ENCODE measurements at regions not wholly inside any gene's neighbourhood (a gene's known extent, or its start where the extent isn't known, plus 50 kb on each side); places are given as distances from the start of the nearest gene placed in this dataset.

DNA sequence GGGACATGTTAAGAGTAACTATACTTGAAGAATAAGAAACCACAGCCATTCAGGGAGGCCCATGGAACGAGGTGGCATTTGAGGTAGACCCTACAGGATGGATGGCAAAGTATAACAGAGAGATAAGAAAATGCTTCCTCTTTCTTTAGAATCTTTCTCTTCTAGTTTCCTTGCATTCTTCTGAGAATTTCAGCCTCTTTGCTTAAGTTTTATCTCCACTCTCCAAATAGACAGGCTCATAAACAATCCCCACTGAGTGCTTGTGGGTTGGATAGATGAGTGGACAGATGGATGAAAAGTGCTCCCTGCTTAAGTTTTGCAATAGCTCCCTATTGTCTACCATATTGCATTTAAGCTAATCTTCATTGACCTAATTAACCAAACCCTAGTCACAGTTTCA lies 103.7 kb downstream of the MEX3B start (continued):
- TF ChIP-seq ZNF586 (CRISPR knock-in tag; conservative IDR thresholded peaks at IDR 0.05), result no peak
- peak; percentile 55; the same call in 1 of the 2 replicates for TF ChIP-seq ZNF263 (CRISPR knock-in tag; IDR thresholded peaks at IDR 0.05; ENCODE audit: borderline replicate concordance)
- TF ChIP-seq ZNF431 (CRISPR knock-in tag; IDR thresholded peaks at IDR 0.05), result no peak
- TF ChIP-seq ZC3H8 (IDR thresholded peaks at IDR 0.05), result no peak
- TF ChIP-seq, protein P1, sequence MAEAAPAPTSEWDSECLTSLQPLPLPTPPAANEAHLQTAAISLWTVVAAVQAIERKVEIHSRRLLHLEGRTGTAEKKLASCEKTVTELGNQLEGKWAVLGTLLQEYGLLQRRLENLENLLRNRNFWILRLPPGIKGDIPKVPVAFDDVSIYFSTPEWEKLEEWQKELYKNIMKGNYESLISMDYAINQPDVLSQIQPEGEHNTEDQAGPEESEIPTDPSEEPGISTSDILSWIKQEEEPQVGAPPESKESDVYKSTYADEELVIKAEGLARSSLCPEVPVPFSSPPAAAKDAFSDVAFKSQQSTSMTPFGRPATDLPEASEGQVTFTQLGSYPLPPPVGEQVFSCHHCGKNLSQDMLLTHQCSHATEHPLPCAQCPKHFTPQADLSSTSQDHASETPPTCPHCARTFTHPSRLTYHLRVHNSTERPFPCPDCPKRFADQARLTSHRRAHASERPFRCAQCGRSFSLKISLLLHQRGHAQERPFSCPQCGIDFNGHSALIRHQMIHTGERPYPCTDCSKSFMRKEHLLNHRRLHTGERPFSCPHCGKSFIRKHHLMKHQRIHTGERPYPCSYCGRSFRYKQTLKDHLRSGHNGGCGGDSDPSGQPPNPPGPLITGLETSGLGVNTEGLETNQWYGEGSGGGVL (CRISPR knock-in tag; IDR thresholded peaks at IDR 0.05), result no peak
- TF ChIP-seq MTA1 (IDR thresholded peaks at IDR 0.05; ENCODE audit: borderline replicate concordance), result 0 out of 2 replicates have a peak, but pooled peaks have one; percentile 29
- TF ChIP-seq, protein P2, sequence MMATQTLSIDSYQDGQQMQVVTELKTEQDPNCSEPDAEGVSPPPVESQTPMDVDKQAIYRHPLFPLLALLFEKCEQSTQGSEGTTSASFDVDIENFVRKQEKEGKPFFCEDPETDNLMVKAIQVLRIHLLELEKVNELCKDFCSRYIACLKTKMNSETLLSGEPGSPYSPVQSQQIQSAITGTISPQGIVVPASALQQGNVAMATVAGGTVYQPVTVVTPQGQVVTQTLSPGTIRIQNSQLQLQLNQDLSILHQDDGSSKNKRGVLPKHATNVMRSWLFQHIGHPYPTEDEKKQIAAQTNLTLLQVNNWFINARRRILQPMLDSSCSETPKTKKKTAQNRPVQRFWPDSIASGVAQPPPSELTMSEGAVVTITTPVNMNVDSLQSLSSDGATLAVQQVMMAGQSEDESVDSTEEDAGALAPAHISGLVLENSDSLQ (IDR thresholded peaks at IDR 0.05), result peak; percentile 63
- peak; percentile 93 for TF ChIP-seq TCF3 (CRISPR knock-in tag; IDR thresholded peaks at IDR 0.05)
- no peak for TF ChIP-seq SRSF7 (optimal IDR thresholded peaks at IDR 0.05; ENCODE audit: low read depth, low read length)
- TF ChIP-seq CEBPB (tag; IDR thresholded peaks at IDR 0.05), result peak; percentile 94
- TF ChIP-seq SRSF3 (IDR thresholded peaks at IDR 0.05; ENCODE audit: insufficient read depth, low read length), result no peak
- 0 out of 2 replicates have a peak, but pooled peaks have one; percentile 65 for TF ChIP-seq EHMT2 (IDR thresholded peaks at IDR 0.05)
- TF ChIP-seq, protein P3, sequence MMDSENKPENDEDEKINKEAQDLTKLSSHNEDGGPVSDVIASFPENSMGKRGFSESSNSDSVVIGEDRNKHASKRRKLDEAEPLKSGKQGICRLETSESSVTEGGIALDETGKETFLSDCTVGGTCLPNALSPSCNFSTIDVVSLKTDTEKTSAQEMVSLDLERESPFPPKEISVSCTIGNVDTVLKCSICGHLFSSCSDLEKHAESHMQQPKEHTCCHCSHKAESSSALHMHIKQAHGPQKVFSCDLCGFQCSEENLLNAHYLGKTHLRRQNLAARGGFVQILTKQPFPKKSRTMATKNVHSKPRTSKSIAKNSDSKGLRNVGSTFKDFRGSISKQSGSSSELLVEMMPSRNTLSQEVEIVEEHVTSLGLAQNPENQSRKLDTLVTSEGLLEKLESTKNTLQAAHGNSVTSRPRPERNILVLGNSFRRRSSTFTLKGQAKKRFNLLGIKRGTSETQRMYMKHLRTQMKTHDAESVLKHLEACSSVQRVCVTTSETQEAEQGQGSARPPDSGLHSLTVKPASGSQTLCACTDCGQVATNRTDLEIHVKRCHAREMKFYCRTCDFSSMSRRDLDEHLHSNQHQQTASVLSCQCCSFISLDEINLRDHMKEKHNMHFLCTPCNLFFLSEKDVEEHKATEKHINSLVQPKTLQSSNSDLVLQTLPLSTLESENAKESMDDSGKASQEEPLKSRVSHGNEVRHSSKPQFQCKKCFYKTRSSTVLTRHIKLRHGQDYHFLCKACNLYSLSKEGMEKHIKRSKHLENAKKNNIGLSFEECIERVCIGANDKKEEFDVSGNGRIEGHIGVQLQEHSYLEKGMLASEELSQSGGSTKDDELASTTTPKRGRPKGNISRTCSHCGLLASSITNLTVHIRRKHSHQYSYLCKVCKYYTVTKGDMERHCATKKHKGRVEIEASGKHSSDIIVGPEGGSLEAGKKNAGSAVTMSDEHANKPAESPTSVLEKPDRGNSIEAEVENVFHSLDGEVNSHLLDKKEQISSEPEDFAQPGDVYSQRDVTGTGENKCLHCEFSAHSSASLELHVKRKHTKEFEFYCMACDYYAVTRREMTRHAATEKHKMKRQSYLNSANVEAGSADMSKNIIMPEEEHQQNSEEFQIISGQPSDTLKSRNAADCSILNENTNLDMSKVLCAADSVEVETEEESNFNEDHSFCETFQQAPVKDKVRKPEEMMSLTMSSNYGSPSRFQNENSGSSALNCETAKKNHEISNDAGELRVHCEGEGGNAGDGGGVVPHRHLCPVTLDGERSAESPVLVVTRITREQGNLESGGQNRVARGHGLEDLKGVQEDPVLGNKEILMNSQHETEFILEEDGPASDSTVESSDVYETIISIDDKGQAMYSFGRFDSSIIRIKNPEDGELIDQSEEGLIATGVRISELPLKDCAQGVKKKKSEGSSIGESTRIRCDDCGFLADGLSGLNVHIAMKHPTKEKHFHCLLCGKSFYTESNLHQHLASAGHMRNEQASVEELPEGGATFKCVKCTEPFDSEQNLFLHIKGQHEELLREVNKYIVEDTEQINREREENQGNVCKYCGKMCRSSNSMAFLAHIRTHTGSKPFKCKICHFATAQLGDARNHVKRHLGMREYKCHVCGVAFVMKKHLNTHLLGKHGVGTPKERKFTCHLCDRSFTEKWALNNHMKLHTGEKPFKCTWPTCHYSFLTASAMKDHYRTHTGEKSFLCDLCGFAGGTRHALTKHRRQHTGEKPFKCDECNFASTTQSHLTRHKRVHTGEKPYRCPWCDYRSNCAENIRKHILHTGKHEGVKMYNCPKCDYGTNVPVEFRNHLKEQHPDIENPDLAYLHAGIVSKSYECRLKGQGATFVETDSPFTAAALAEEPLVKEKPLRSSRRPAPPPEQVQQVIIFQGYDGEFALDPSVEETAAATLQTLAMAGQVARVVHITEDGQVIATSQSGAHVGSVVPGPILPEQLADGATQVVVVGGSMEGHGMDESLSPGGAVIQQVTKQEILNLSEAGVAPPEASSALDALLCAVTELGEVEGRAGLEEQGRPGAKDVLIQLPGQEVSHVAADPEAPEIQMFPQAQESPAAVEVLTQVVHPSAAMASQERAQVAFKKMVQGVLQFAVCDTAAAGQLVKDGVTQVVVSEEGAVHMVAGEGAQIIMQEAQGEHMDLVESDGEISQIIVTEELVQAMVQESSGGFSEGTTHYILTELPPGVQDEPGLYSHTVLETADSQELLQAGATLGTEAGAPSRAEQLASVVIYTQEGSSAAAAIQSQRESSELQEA (IDR thresholded peaks at IDR 0.05; ENCODE audit: low read depth), result no peak
- no peak for TF ChIP-seq JUN (IDR thresholded peaks at IDR 0.05; ENCODE audit: borderline replicate concordance, low read depth, low read length)
- TF ChIP-seq JUN (CRISPR knock-in tag; IDR thresholded peaks at IDR 0.05; ENCODE audit: borderline replicate concordance), result no peak
- TF ChIP-seq CREB1 (IDR thresholded peaks at IDR 0.05), result no peak
- TF ChIP-seq CREB1 (CRISPR knock-in tag; IDR thresholded peaks at IDR 0.05), result no peak
- TF ChIP-seq SREBF1 (IDR thresholded peaks at IDR 0.05; ENCODE audit: borderline replicate concordance, low read depth, low read length), result no peak
- no peak for TF ChIP-seq CBX5 (IDR thresholded peaks at IDR 0.05; ENCODE audit: borderline replicate concordance, low read depth)
